ENCODE measurements at regions not wholly inside any gene's neighbourhood (a gene's known extent, or its start where the extent isn't known, plus 50 kb on each side); places are given as distances from the start of the nearest gene placed in this dataset.

GRCh38 chr18:67854340-67854739, 337.8 kb upstream of the DSEL start:
- no peak for TF ChIP-seq CTCF (conservative IDR thresholded peaks at IDR 0.05)
- H3K27ac ChIP-seq: no peak overlapping the region

- no peak for TF ChIP-seq CTCF (conservative IDR thresholded peaks at IDR 0.05)
- no peak overlapping the region for H3K27ac ChIP-seq
These were observed 330.0 kb upstream of the DSEL start for GRCh38 chr18:67846422-67847098.

- TF ChIP-seq CTCF (conservative IDR thresholded peaks at IDR 0.05): no peak
- no peak overlapping the region for H3K27ac ChIP-seq
These were observed 328.5 kb upstream of the DSEL start for GRCh38 chr18:67845035-67845434.

- no peak for TF ChIP-seq CTCF (conservative IDR thresholded peaks at IDR 0.05)
- H3K27ac ChIP-seq: no peak overlapping the region
These were observed 323.9 kb upstream of the DSEL start for GRCh38 chr18:67840379-67840778.

- no peak for TF ChIP-seq CTCF (conservative IDR thresholded peaks at IDR 0.05)
These were observed 301.9 kb upstream of the DSEL start for GRCh38 chr18:67818432-67818831.

GRCh38 chr18:67815280-67815679, 298.8 kb upstream of the DSEL start:
- TF ChIP-seq CTCF (conservative IDR thresholded peaks at IDR 0.05): no peak
- H3K27ac ChIP-seq: no peak overlapping the region

More at GRCh38 chr18:67818432-67818831, 301.9 kb upstream of the DSEL start:
- no peak overlapping the region for H3K27ac ChIP-seq

- H3K27ac ChIP-seq: no peak overlapping the region
- no peak for TF ChIP-seq CTCF (conservative IDR thresholded peaks at IDR 0.05)
These were observed 297.0 kb upstream of the DSEL start for GRCh38 chr18:67813380-67814028.
